Astrocyte of the spinal cord (primary cell): ENCODE measurements at regions not wholly inside any gene's neighbourhood (a gene's known extent, or its start where the extent isn't known, plus 50 kb on each side); places are given as distances from the start of the nearest gene placed in this dataset.

Experiments used
- DNase-seq: peaks from one replicate; pipeline ENCODE4 v3.0.0; 2011; ENCODE audit warnings: low read depth, low spot score
- H3K4me3 ChIP-seq: 2 replicates; pipeline ENCODE4 v1.5.1; 2011; ENCODE audit warnings: low read depth, mild to moderate bottlenecking, low read length, moderate library complexity
- in situ Hi-C: cut with HindIII; loops from 2 replicates; pipeline ENCODE4 v1.10.0; 2017; ENCODE audit warnings: low sequenced_read_pairs
- TF ChIP-seq, protein P1 (sequence below): IDR thresholded peaks from 2 replicates; pipeline ENCODE4 v1.5.1; 2012; ENCODE audit warnings: low read depth, mild to moderate bottlenecking, low read length, inconsistent platforms

GRCh38 chr3:153289334-153289808 lies 127.3 kb downstream of the RAP2B start:
- no peak for DNase-seq
- TF ChIP-seq, protein P1, sequence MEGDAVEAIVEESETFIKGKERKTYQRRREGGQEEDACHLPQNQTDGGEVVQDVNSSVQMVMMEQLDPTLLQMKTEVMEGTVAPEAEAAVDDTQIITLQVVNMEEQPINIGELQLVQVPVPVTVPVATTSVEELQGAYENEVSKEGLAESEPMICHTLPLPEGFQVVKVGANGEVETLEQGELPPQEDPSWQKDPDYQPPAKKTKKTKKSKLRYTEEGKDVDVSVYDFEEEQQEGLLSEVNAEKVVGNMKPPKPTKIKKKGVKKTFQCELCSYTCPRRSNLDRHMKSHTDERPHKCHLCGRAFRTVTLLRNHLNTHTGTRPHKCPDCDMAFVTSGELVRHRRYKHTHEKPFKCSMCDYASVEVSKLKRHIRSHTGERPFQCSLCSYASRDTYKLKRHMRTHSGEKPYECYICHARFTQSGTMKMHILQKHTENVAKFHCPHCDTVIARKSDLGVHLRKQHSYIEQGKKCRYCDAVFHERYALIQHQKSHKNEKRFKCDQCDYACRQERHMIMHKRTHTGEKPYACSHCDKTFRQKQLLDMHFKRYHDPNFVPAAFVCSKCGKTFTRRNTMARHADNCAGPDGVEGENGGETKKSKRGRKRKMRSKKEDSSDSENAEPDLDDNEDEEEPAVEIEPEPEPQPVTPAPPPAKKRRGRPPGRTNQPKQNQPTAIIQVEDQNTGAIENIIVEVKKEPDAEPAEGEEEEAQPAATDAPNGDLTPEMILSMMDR: no peak
- in situ Hi-C loops: no loop called here
- no peak overlapping the region for H3K4me3 ChIP-seq

DNA sequence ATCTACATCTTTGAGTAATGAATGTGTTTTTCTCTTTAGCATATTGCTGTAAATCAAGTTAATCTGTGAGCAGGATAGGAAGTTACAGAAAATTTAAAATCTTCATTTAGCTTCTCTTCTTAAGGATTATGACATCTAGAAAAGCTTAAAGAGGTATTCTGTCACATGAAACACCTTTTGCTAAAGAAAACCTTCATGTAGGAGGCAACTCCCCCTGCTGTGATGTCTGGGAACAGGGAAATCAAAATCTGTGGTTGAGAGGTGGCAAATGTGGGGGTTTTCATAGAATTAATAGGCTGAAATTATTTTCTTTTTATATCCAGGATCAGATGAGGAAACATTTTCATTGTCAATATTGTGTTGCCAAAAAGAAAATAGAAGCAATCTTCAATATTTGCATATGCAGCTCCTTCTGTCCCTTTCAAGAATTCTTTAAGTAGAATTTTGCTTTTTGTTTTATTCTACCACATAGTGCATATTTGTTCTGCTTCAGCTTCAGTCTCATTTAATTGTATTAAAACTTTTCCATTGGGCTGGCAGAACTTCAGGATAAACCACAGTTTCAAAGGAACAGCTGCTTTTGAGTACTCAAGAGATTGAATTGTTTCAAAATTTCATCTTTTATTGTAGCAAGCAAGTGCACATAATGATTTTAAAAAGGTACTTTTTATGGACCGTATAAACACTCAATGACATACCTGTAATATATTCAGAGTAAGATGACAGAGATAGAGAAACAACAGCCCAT lies 128.4 kb downstream of the RAP2B start:
- TF ChIP-seq, protein P1: peak; percentile 41
- no peak overlapping the region for H3K4me3 ChIP-seq
- DNase-seq: no peak
- in situ Hi-C loops: no loop called here

- TF ChIP-seq, protein P1: peak; percentile 67
- H3K4me3 ChIP-seq: no peak overlapping the region
- DNase-seq: no peak
- in situ Hi-C loops: no loop called here
Measured at GRCh38 chr3:153291059-153291685, 129.1 kb downstream of the RAP2B start.

GRCh38 chr3:153293265-153293664 lies 131.2 kb downstream of the RAP2B start:
- in situ Hi-C loops: no loop called here
- TF ChIP-seq, protein P1: no peak
- DNase-seq: peak; percentile 54
- no peak overlapping the region for H3K4me3 ChIP-seq

- TF ChIP-seq, protein P1: no peak
- in situ Hi-C loops: no loop called here
Measured at GRCh38 chr3:153295901-153296300, 133.9 kb downstream of the RAP2B start.

DNA sequence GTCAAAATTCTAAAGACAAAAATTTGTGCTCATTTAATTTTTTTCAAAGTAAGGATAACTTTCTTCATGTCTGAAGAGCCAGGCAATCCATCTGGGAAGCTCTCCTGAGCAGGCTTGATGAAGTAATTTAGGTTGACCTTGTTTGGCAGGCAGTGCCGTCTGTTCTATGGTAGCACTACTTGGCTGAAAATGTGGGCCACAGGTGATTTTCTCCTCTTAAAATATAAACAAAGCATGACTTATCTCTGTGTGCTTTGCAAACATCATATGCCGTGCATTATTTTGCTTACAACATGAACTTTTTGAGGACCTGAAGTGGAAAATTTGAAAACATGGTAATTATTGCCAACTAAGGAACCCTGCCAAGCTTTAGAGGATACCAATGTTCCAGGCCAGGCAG lies 143.2 kb downstream of the RAP2B start:
- TF ChIP-seq, protein P1: no peak
- no peak for DNase-seq
- in situ Hi-C loops: no loop called here
- H3K4me3 ChIP-seq: no peak overlapping the region

More at GRCh38 chr3:153295901-153296300, 133.9 kb downstream of the RAP2B start:
- DNase-seq: peak; percentile 39
- H3K4me3 ChIP-seq: no peak overlapping the region
